T-helper 17 cell (primary cell): ENCODE measurements at regions not wholly inside any gene's neighbourhood (a gene's known extent, or its start where the extent isn't known, plus 50 kb on each side); places are given as distances from the start of the nearest gene placed in this dataset.

Source experiments
- ATAC-seq: fragments of 150-1000 bp; cut with Tn5 transposase; 2 replicates; pipeline ENCODE4 v1.10.0; 2021; ENCODE audit warnings: mild to moderate bottlenecking, moderate library complexity
- DNase-seq, 3 donors: peaks; one replicate each; pipeline versions ENCODE4 v3.0.0 to v3.0.0-alpha.2; 2020 to 2021
- H3K9me3 ChIP-seq: one replicate; pipeline ENCODE4 v1.7.0; 2013; ENCODE audit warnings: low read length, mild to moderate bottlenecking; ENCODE audit not compliant: control insufficient read depth, poor library complexity, severe bottlenecking
- H3K27ac Mint-ChIP-seq: one replicate; pipeline ENCODE4 v1.8.0; 2022; ENCODE audit warnings: mild to moderate bottlenecking, moderate library complexity, mixed read lengths
- H3K27me3 Mint-ChIP-seq: one replicate; pipeline ENCODE4 v1.8.0; 2022; ENCODE audit warnings: mixed read lengths
- H3K36me3 Mint-ChIP-seq: one replicate; pipeline ENCODE4 v1.8.0; 2022; ENCODE audit warnings: low read depth, mixed read lengths
- H3K4me1 Mint-ChIP-seq: one replicate; pipeline ENCODE4 v1.8.0; 2022; ENCODE audit warnings: mild to moderate bottlenecking, mixed read lengths
- H3K4me3 Mint-ChIP-seq: one replicate; pipeline ENCODE4 v1.8.0; 2022; ENCODE audit warnings: mild to moderate bottlenecking, moderate library complexity, mixed read lengths

- no peaks in the 10 kb centered on the region for H3K9me3 ChIP-seq
- ATAC-seq (no peak), DNase-seq (no peak)
- peaks cover 6% of the 10 kb centered on the region for H3K4me1 Mint-ChIP-seq
- H3K27ac Mint-ChIP-seq, result no peak overlapping the region
- H3K4me3 Mint-ChIP-seq, result no peak overlapping the region
- H3K36me3 Mint-ChIP-seq, result no peaks in the 10 kb centered on the region
- no peaks in the 10 kb centered on the region for H3K27me3 Mint-ChIP-seq
Observed at GRCh38 chr14:97187916-97188315, 390.7 kb downstream of the VRK1 start.

GRCh38 chr14:97196336-97196735, 399.2 kb downstream of the VRK1 start:
- Mint-ChIP-seq H3K4me3 (no peak overlapping the region), H3K27ac (no peak overlapping the region), H3K27me3 (peaks cover 9% of the 10 kb centered on the region), H3K4me1 (no peaks in the 10 kb centered on the region), H3K36me3 (no peaks in the 10 kb centered on the region)
- no peak for ATAC-seq
- H3K9me3 ChIP-seq, result no peaks in the 10 kb centered on the region
- DNase-seq, result no peak

- peaks cover 4% of the 10 kb centered on the region for H3K9me3 ChIP-seq
- ATAC-seq (no peak), DNase-seq (no peak)
- no peak overlapping the region for H3K4me3 Mint-ChIP-seq
- no peaks in the 10 kb centered on the region for H3K36me3 Mint-ChIP-seq
- no peak overlapping the region for H3K27ac Mint-ChIP-seq
- H3K27me3 Mint-ChIP-seq, result peaks cover 31% of the 10 kb centered on the region
- H3K4me1 Mint-ChIP-seq, result no peaks in the 10 kb centered on the region
Observed at GRCh38 chr14:97198813-97199212, 401.6 kb downstream of the VRK1 start.

- DNase-seq (no peak), ATAC-seq (no peak)
- Mint-ChIP-seq H3K4me3 (no peak overlapping the region), H3K4me1 (no peaks in the 10 kb centered on the region), H3K27ac (no peak overlapping the region), H3K27me3 (peaks cover 37% of the 10 kb centered on the region), H3K36me3 (peaks cover 6% of the 10 kb centered on the region)
- H3K9me3 ChIP-seq, result peaks cover 4% of the 10 kb centered on the region
Observed at GRCh38 chr14:97200245-97200644, 403.1 kb downstream of the VRK1 start.

GRCh38 chr14:97206916-97207315, 409.7 kb downstream of the VRK1 start:
- H3K9me3 ChIP-seq, result peaks cover 2% of the 10 kb centered on the region
- Mint-ChIP-seq H3K4me3 (no peak overlapping the region), H3K4me1 (no peaks in the 10 kb centered on the region), H3K27ac (no peak overlapping the region), H3K36me3 (peaks cover 6% of the 10 kb centered on the region), H3K27me3 (peaks cover 29% of the 10 kb centered on the region)
- DNase-seq, result no peak
- no peak for ATAC-seq

GRCh38 chr14:97210202-97210601, 413.0 kb downstream of the VRK1 start:
- DNase-seq, result no peak
- Mint-ChIP-seq H3K36me3 (no peaks in the 10 kb centered on the region), H3K27ac (no peak overlapping the region), H3K4me1 (peaks cover 2% of the 10 kb centered on the region), H3K4me3 (no peak overlapping the region), H3K27me3 (peaks cover 7% of the 10 kb centered on the region)
- ATAC-seq, result no peak
- H3K9me3 ChIP-seq, result no peaks in the 10 kb centered on the region

GRCh38 chr14:97212399-97212798, 415.2 kb downstream of the VRK1 start:
- Mint-ChIP-seq H3K27ac (no peak overlapping the region), H3K36me3 (no peaks in the 10 kb centered on the region), H3K4me3 (no peak overlapping the region), H3K4me1 (peaks cover 2% of the 10 kb centered on the region), H3K27me3 (peaks cover 7% of the 10 kb centered on the region)
- no peaks in the 10 kb centered on the region for H3K9me3 ChIP-seq
- no peak for ATAC-seq
- DNase-seq, result no peak

GRCh38 chr14:97213720-97214119, 416.5 kb downstream of the VRK1 start:
- peaks cover 7% of the 10 kb centered on the region for H3K27me3 Mint-ChIP-seq
- no peak overlapping the region for H3K4me3 Mint-ChIP-seq
- H3K36me3 Mint-ChIP-seq, result no peaks in the 10 kb centered on the region
- ATAC-seq, result no peak
- no peaks in the 10 kb centered on the region for H3K9me3 ChIP-seq
- no peak overlapping the region for H3K27ac Mint-ChIP-seq
- no peak for DNase-seq
- H3K4me1 Mint-ChIP-seq, result peaks cover 2% of the 10 kb centered on the region

- ATAC-seq (no peak), DNase-seq (no peak)
- H3K9me3 ChIP-seq, result no peaks in the 10 kb centered on the region
- H3K36me3 Mint-ChIP-seq, result no peaks in the 10 kb centered on the region
- H3K27ac Mint-ChIP-seq, result no peak overlapping the region
- no peak overlapping the region for H3K4me3 Mint-ChIP-seq
- H3K4me1 Mint-ChIP-seq, result peaks cover 9% of the 10 kb centered on the region
- peaks cover 9% of the 10 kb centered on the region for H3K27me3 Mint-ChIP-seq
Observed at GRCh38 chr14:97215263-97215969, 418.2 kb downstream of the VRK1 start.

GRCh38 chr14:97217111-97217885, 420.1 kb downstream of the VRK1 start:
- H3K27ac Mint-ChIP-seq, result peak overlapping the region; percentile 24

GRCh38 chr14:97218274-97218673, 421.1 kb downstream of the VRK1 start:
- H3K4me3 Mint-ChIP-seq, result peak overlapping the region; percentile 91
- ATAC-seq, result no peak
- H3K36me3 Mint-ChIP-seq, result no peaks in the 10 kb centered on the region
- peaks cover 9% of the 10 kb centered on the region for H3K4me1 Mint-ChIP-seq
- no peak overlapping the region for H3K27ac Mint-ChIP-seq
- no peaks in the 10 kb centered on the region for H3K9me3 ChIP-seq
- H3K27me3 Mint-ChIP-seq, result peaks cover 28% of the 10 kb centered on the region
- DNase-seq, result no peak

More at GRCh38 chr14:97217111-97217885, 420.1 kb downstream of the VRK1 start:
- no peak for ATAC-seq
- Mint-ChIP-seq H3K27me3 (peaks cover 21% of the 10 kb centered on the region), H3K36me3 (no peaks in the 10 kb centered on the region), H3K4me1 (peaks cover 9% of the 10 kb centered on the region), H3K4me3 (no peak overlapping the region)
- DNase-seq, result no peak
- H3K9me3 ChIP-seq, result no peaks in the 10 kb centered on the region

- DNase-seq (peak in 2 of 3 donors; percentile 10 to 13), ATAC-seq (peak; percentile 36)
- Mint-ChIP-seq H3K4me1 (peaks cover 9% of the 10 kb centered on the region), H3K4me3 (peak overlapping the region; percentile 91), H3K27me3 (peaks cover 32% of the 10 kb centered on the region), H3K36me3 (peaks cover 3% of the 10 kb centered on the region), H3K27ac (peak overlapping the region; percentile 72)
- H3K9me3 ChIP-seq, result no peaks in the 10 kb centered on the region
Observed at GRCh38 chr14:97218691-97219430, 421.7 kb downstream of the VRK1 start.

- peaks cover 5% of the 10 kb centered on the region for H3K36me3 Mint-ChIP-seq
- H3K27ac Mint-ChIP-seq, result peak overlapping the region; percentile 72
- peaks cover 37% of the 10 kb centered on the region for H3K27me3 Mint-ChIP-seq
- peak overlapping the region; percentile 91 for H3K4me3 Mint-ChIP-seq
- peak; percentile 55 for ATAC-seq
- no peak for DNase-seq
- no peaks in the 10 kb centered on the region for H3K9me3 ChIP-seq
- peaks cover 8% of the 10 kb centered on the region for H3K4me1 Mint-ChIP-seq
Observed at GRCh38 chr14:97219431-97220017, 422.3 kb downstream of the VRK1 start.
